ENCODE measurements at regions not wholly inside any gene's neighbourhood (a gene's known extent, or its start where the extent isn't known, plus 50 kb on each side); places are given as distances from the start of the nearest gene placed in this dataset.

- Histone ChIP-seq H3K4me1 (ENCODE audit: control insufficient read depth, insufficient read depth, low read length) (no peaks in the 10 kb centered on the region), H3K9ac (ENCODE audit: low read depth, low read length) (no peak overlapping the region), H3K27me3 (ENCODE audit: control insufficient read depth, insufficient read depth, low read length) (no peaks in the 10 kb centered on the region), H3K9me3 (ENCODE audit: control insufficient read depth, insufficient read depth, low read length) (no peaks in the 10 kb centered on the region), H3K36me3 (ENCODE audit: control insufficient read depth, insufficient read depth, low read length) (no peaks in the 10 kb centered on the region), H3K4me3 (ENCODE audit: low read depth, low read length) (no peak overlapping the region)
Measured at GRCh38 chr16:52022980-52023379, 524.0 kb downstream of the TOX3 start.

GRCh38 chr16:52022177-52022576, 524.8 kb downstream of the TOX3 start:
- Histone ChIP-seq H3K4me3 (ENCODE audit: low read depth, low read length) (no peak overlapping the region), H3K9ac (ENCODE audit: low read depth, low read length) (no peak overlapping the region), H3K4me1 (ENCODE audit: control insufficient read depth, insufficient read depth, low read length) (no peaks in the 10 kb centered on the region), H3K36me3 (ENCODE audit: control insufficient read depth, insufficient read depth, low read length) (no peaks in the 10 kb centered on the region), H3K9me3 (ENCODE audit: control insufficient read depth, insufficient read depth, low read length) (no peaks in the 10 kb centered on the region), H3K27me3 (ENCODE audit: control insufficient read depth, insufficient read depth, low read length) (no peaks in the 10 kb centered on the region)

- no peak overlapping the region for H3K4me3 ChIP-seq (ENCODE audit: low read depth, low read length)
- H3K4me1 ChIP-seq (ENCODE audit: control insufficient read depth, insufficient read depth, low read length), result no peaks in the 10 kb centered on the region
- H3K27me3 ChIP-seq (ENCODE audit: control insufficient read depth, insufficient read depth, low read length), result no peaks in the 10 kb centered on the region
- H3K9me3 ChIP-seq (ENCODE audit: control insufficient read depth, insufficient read depth, low read length), result no peaks in the 10 kb centered on the region
- no peaks in the 10 kb centered on the region for H3K36me3 ChIP-seq (ENCODE audit: control insufficient read depth, insufficient read depth, low read length)
- H3K9ac ChIP-seq (ENCODE audit: low read depth, low read length), result no peak overlapping the region
Measured at GRCh38 chr16:52016387-52016786, 530.6 kb downstream of the TOX3 start.

GRCh38 chr16:52005551-52005950, 541.4 kb downstream of the TOX3 start:
- Histone ChIP-seq H3K4me3 (ENCODE audit: low read depth, low read length) (no peak overlapping the region), H3K36me3 (ENCODE audit: control insufficient read depth, insufficient read depth, low read length) (no peaks in the 10 kb centered on the region), H3K27me3 (ENCODE audit: control insufficient read depth, insufficient read depth, low read length) (no peaks in the 10 kb centered on the region), H3K9me3 (ENCODE audit: control insufficient read depth, insufficient read depth, low read length) (no peaks in the 10 kb centered on the region), H3K4me1 (ENCODE audit: control insufficient read depth, insufficient read depth, low read length) (no peaks in the 10 kb centered on the region), H3K9ac (ENCODE audit: low read depth, low read length) (no peak overlapping the region)

GRCh38 chr16:52004343-52004742, 542.6 kb downstream of the TOX3 start:
- Histone ChIP-seq H3K4me1 (ENCODE audit: control insufficient read depth, insufficient read depth, low read length) (no peaks in the 10 kb centered on the region), H3K9me3 (ENCODE audit: control insufficient read depth, insufficient read depth, low read length) (no peaks in the 10 kb centered on the region), H3K36me3 (ENCODE audit: control insufficient read depth, insufficient read depth, low read length) (no peaks in the 10 kb centered on the region), H3K27me3 (ENCODE audit: control insufficient read depth, insufficient read depth, low read length) (no peaks in the 10 kb centered on the region), H3K9ac (ENCODE audit: low read depth, low read length) (no peak overlapping the region), H3K4me3 (ENCODE audit: low read depth, low read length) (no peak overlapping the region)

- no peaks in the 10 kb centered on the region for H3K27me3 ChIP-seq (ENCODE audit: control insufficient read depth, insufficient read depth, low read length)
- no peak overlapping the region for H3K4me3 ChIP-seq (ENCODE audit: low read depth, low read length)
- no peaks in the 10 kb centered on the region for H3K36me3 ChIP-seq (ENCODE audit: control insufficient read depth, insufficient read depth, low read length)
- no peak overlapping the region for H3K9ac ChIP-seq (ENCODE audit: low read depth, low read length)
- H3K4me1 ChIP-seq (ENCODE audit: control insufficient read depth, insufficient read depth, low read length), result no peaks in the 10 kb centered on the region
- no peaks in the 10 kb centered on the region for H3K9me3 ChIP-seq (ENCODE audit: control insufficient read depth, insufficient read depth, low read length)
Measured at GRCh38 chr16:52002026-52002425, 544.9 kb downstream of the TOX3 start.

GRCh38 chr16:51996516-51996915, 550.4 kb downstream of the TOX3 start:
- H3K4me1 ChIP-seq (ENCODE audit: control insufficient read depth, insufficient read depth, low read length), result no peaks in the 10 kb centered on the region
- H3K9ac ChIP-seq (ENCODE audit: low read depth, low read length), result no peak overlapping the region
- H3K4me3 ChIP-seq (ENCODE audit: low read depth, low read length), result no peak overlapping the region
- H3K27me3 ChIP-seq (ENCODE audit: control insufficient read depth, insufficient read depth, low read length), result no peaks in the 10 kb centered on the region
- H3K36me3 ChIP-seq (ENCODE audit: control insufficient read depth, insufficient read depth, low read length), result no peaks in the 10 kb centered on the region
- H3K9me3 ChIP-seq (ENCODE audit: control insufficient read depth, insufficient read depth, low read length), result no peaks in the 10 kb centered on the region

GRCh38 chr16:51994597-51994996, 552.3 kb downstream of the TOX3 start:
- H3K9me3 ChIP-seq (ENCODE audit: control insufficient read depth, insufficient read depth, low read length), result no peaks in the 10 kb centered on the region
- no peak overlapping the region for H3K4me3 ChIP-seq (ENCODE audit: low read depth, low read length)
- H3K36me3 ChIP-seq (ENCODE audit: control insufficient read depth, insufficient read depth, low read length), result no peaks in the 10 kb centered on the region
- no peaks in the 10 kb centered on the region for H3K4me1 ChIP-seq (ENCODE audit: control insufficient read depth, insufficient read depth, low read length)
- H3K9ac ChIP-seq (ENCODE audit: low read depth, low read length), result no peak overlapping the region
- H3K27me3 ChIP-seq (ENCODE audit: control insufficient read depth, insufficient read depth, low read length), result no peaks in the 10 kb centered on the region

GRCh38 chr16:51989637-51990230, 557.2 kb downstream of the TOX3 start:
- H3K36me3 ChIP-seq (ENCODE audit: control insufficient read depth, insufficient read depth, low read length), result no peaks in the 10 kb centered on the region
- no peaks in the 10 kb centered on the region for H3K4me1 ChIP-seq (ENCODE audit: control insufficient read depth, insufficient read depth, low read length)
- H3K4me3 ChIP-seq (ENCODE audit: low read depth, low read length), result no peak overlapping the region

GRCh38 chr16:51988977-51989376, 558.0 kb downstream of the TOX3 start:
- Histone ChIP-seq H3K36me3 (ENCODE audit: control insufficient read depth, insufficient read depth, low read length) (no peaks in the 10 kb centered on the region), H3K9me3 (ENCODE audit: control insufficient read depth, insufficient read depth, low read length) (no peaks in the 10 kb centered on the region), H3K9ac (ENCODE audit: low read depth, low read length) (no peak overlapping the region), H3K27me3 (ENCODE audit: control insufficient read depth, insufficient read depth, low read length) (no peaks in the 10 kb centered on the region), H3K4me1 (ENCODE audit: control insufficient read depth, insufficient read depth, low read length) (no peaks in the 10 kb centered on the region), H3K4me3 (ENCODE audit: low read depth, low read length) (no peak overlapping the region)

More at GRCh38 chr16:51989637-51990230, 557.2 kb downstream of the TOX3 start:
- no peak overlapping the region for H3K9ac ChIP-seq (ENCODE audit: low read depth, low read length)
- no peaks in the 10 kb centered on the region for H3K27me3 ChIP-seq (ENCODE audit: control insufficient read depth, insufficient read depth, low read length)
- H3K9me3 ChIP-seq (ENCODE audit: control insufficient read depth, insufficient read depth, low read length), result no peaks in the 10 kb centered on the region

- no peak overlapping the region for H3K4me3 ChIP-seq (ENCODE audit: low read depth, low read length)
- no peaks in the 10 kb centered on the region for H3K9me3 ChIP-seq (ENCODE audit: control insufficient read depth, insufficient read depth, low read length)
Measured at GRCh38 chr16:51987519-51987918, 559.4 kb downstream of the TOX3 start.

GRCh38 chr16:51986717-51987116, 560.2 kb downstream of the TOX3 start:
- H3K36me3 ChIP-seq (ENCODE audit: control insufficient read depth, insufficient read depth, low read length), result no peaks in the 10 kb centered on the region
- no peak overlapping the region for H3K9ac ChIP-seq (ENCODE audit: low read depth, low read length)
- H3K9me3 ChIP-seq (ENCODE audit: control insufficient read depth, insufficient read depth, low read length), result no peaks in the 10 kb centered on the region
- no peak overlapping the region for H3K4me3 ChIP-seq (ENCODE audit: low read depth, low read length)
- H3K4me1 ChIP-seq (ENCODE audit: control insufficient read depth, insufficient read depth, low read length), result no peaks in the 10 kb centered on the region
- no peaks in the 10 kb centered on the region for H3K27me3 ChIP-seq (ENCODE audit: control insufficient read depth, insufficient read depth, low read length)

More at GRCh38 chr16:51987519-51987918, 559.4 kb downstream of the TOX3 start:
- H3K9ac ChIP-seq (ENCODE audit: low read depth, low read length), result no peak overlapping the region
- H3K36me3 ChIP-seq (ENCODE audit: control insufficient read depth, insufficient read depth, low read length), result no peaks in the 10 kb centered on the region
- no peaks in the 10 kb centered on the region for H3K4me1 ChIP-seq (ENCODE audit: control insufficient read depth, insufficient read depth, low read length)
- H3K27me3 ChIP-seq (ENCODE audit: control insufficient read depth, insufficient read depth, low read length), result no peaks in the 10 kb centered on the region

All from iPS-15b (cell line).